Activated CD4-positive, alpha-beta T cell treated with anti-CD3 and anti-CD28 coated beads for 4 hours (primary cell): ENCODE measurements at regions not wholly inside any gene's neighbourhood (a gene's known extent, or its start where the extent isn't known, plus 50 kb on each side); places are given as distances from the start of the nearest gene placed in this dataset.
"Not testable (repeated sequence)": the region's sequence is repeated elsewhere in the genome, so short reads cannot be mapped to it uniquely, and the experiment has no call there.

Experiments
- DNase-seq, 2 donors: peaks; one replicate each; pipeline ENCODE4 v3.0.0-alpha.2; 2020

- not testable (repeated sequence) for DNase-seq
Measured at GRCh38 chr4:42288876-42289275, 108.4 kb upstream of the SHISA3 start.

GRCh38 chr4:42292192-42292591 is 105.1 kb upstream of the SHISA3 start:
- DNase-seq: not testable (repeated sequence)

GRCh38 chr4:42293967-42294813 is 103.1 kb upstream of the SHISA3 start:
- DNase-seq: no peak

GRCh38 chr4:42296196-42296595 is 101.1 kb upstream of the SHISA3 start:
- DNase-seq: no peak

- DNase-seq: no peak
Measured at GRCh38 chr4:42302348-42302747, 94.9 kb upstream of the SHISA3 start.

- DNase-seq: no peak
Measured at GRCh38 chr4:42306221-42307109, 90.8 kb upstream of the SHISA3 start.

GRCh38 chr4:42308247-42308646 is 89.0 kb upstream of the SHISA3 start:
- DNase-seq: no peak

GRCh38 chr4:42309361-42310260 is 87.7 kb upstream of the SHISA3 start:
- no peak for DNase-seq

- no peak for DNase-seq
Measured at GRCh38 chr4:42310358-42310757, 86.9 kb upstream of the SHISA3 start.

GRCh38 chr4:42310806-42311205 is 86.5 kb upstream of the SHISA3 start:
- no peak for DNase-seq

GRCh38 chr4:42311591-42311990 is 85.7 kb upstream of the SHISA3 start:
- DNase-seq: no peak

GRCh38 chr4:42313420-42313819 is 83.9 kb upstream of the SHISA3 start:
- not testable (repeated sequence) for DNase-seq

- no peak for DNase-seq
Measured at GRCh38 chr4:42313872-42314271, 83.4 kb upstream of the SHISA3 start.

GRCh38 chr4:42315231-42315630 is 82.1 kb upstream of the SHISA3 start:
- DNase-seq: no peak

- DNase-seq: no peak
Measured at GRCh38 chr4:42320822-42321388, 76.4 kb upstream of the SHISA3 start.

GRCh38 chr4:42326040-42326439 is 71.2 kb upstream of the SHISA3 start:
- no peak for DNase-seq

GRCh38 chr4:42326524-42326923 is 70.8 kb upstream of the SHISA3 start:
- no peak for DNase-seq

- no peak for DNase-seq
Measured at GRCh38 chr4:42327323-42327722, 70.0 kb upstream of the SHISA3 start.

GRCh38 chr4:42328978-42329377 is 68.3 kb upstream of the SHISA3 start:
- no peak for DNase-seq

- DNase-seq: no peak
Measured at GRCh38 chr4:42329421-42329820, 67.9 kb upstream of the SHISA3 start.

- DNase-seq: no peak
Measured at GRCh38 chr4:42330002-42330592, 67.2 kb upstream of the SHISA3 start.

- no peak for DNase-seq
Measured at GRCh38 chr4:42331040-42331439, 66.2 kb upstream of the SHISA3 start.
